Stimulated activated CD4-positive, alpha-beta T cell treated with anti-CD3 and anti-CD28 coated beads, TNF-alpha, amount 100 ng/mL, for 24 hours (primary cell): ENCODE measurements at regions not wholly inside any gene's neighbourhood (a gene's known extent, or its start where the extent isn't known, plus 50 kb on each side); places are given as distances from the start of the nearest gene placed in this dataset.

Experiments used
- DNase-seq, 3 experiments: peaks; one replicate each; pipeline ENCODE4 v3.0.0-alpha.2; 2020; ENCODE audit warnings: low read depth in 3 of 3

DNA sequence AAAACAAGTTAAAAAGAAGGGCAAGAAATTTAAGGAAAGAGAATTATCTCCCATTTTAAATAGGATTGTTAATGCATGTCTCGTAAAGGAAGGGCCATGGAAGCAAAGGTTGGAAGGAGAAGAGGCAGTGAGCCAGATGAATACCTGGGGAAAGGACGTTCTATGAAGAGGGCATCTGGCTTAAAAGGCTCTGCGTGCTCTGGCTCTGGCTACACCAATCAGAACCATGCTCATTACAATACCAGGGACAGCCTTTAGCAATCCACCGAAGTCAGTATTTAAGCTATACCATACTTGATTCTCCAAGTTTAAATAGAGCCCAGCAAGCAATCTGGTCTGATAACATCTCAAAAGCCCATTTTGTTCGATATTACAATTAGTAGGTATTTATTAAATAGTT, 58.5 kb upstream of the C1orf87 start:
- no peak for DNase-seq

DNA sequence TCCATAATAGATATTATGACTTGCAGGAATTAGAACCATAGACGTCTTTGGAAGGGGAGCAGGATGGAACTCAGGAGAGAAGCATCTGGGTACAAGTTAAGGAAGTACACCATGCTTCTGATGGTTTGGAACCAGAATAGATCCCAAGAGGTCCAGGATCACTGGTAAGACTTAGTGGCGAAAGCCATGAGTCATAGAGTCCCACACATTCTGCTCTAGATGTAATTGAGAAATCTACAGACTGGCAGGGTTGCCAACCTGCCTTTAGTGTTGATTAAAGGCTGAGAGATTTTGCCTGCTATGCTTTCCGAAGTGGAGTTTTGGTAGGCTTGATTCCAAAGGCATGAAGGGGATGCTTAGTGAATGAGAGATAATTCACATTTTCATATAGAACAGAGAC, 57.1 kb upstream of the C1orf87 start:
- no peak for DNase-seq

DNA sequence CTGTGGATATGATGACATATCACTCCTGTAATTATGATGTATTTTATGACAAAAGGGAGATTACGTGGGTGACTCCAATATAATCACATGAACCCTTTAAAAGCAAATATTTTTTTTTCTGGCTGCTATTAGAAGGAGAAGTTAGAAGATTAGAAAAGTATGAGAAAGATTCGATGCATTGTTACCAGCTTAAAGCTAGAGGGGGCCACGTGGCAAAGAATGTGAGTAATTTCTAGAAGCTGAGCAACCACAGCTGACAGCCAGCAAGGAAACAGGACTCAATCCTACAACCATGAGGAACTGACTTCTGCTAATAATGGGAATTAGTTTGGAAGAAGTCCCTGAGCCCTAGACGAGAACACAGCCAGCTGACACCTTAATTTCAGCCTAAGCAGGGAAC, 56.3 kb upstream of the C1orf87 start:
- DNase-seq, result no peak

DNA sequence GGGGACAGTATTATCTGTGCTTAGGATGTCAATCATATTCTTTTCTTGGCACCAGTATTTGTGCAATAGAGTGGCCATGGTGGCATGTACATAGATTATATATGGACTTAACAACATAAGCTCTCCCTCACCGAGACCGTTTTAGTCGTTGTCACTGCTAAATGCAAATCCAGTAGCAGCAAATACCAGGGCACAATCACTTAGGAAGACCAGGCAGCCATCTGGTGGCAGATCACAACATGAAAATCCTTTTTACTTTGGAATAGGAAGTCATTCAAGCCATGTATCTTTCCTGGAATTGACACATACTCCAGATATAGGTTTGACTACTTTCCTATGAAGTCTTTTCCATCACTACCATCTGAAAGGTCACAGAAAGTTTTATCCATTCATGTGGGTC, 53.2 kb upstream of the C1orf87 start:
- no peak for DNase-seq
